Activated naive CD4-positive, alpha-beta T cell treated with anti-CD3 and anti-CD28 coated beads, Interleukin-2, amount 50 U/mL, for 24 hours (primary cell): ENCODE measurements at regions not wholly inside any gene's neighbourhood (a gene's known extent, or its start where the extent isn't known, plus 50 kb on each side); places are given as distances from the start of the nearest gene placed in this dataset.

ENCODE experiments used
- H3K27ac Mint-ChIP-seq: one replicate; pipeline ENCODE4 v1.8.0; 2021; ENCODE audit warnings: mild to moderate bottlenecking, mixed read lengths
- H3K27me3 Mint-ChIP-seq: one replicate; pipeline ENCODE4 v1.8.0; 2021; ENCODE audit warnings: mixed read lengths
- H3K36me3 Mint-ChIP-seq: one replicate; pipeline ENCODE4 v1.8.0; 2021; ENCODE audit warnings: mixed read lengths
- H3K4me1 Mint-ChIP-seq: one replicate; pipeline ENCODE4 v1.8.0; 2021; ENCODE audit warnings: mixed read lengths
- H3K4me3 Mint-ChIP-seq: one replicate; pipeline ENCODE4 v1.8.0; 2021; ENCODE audit warnings: mild to moderate bottlenecking, mixed read lengths
- H3K9me3 Mint-ChIP-seq: one replicate; pipeline ENCODE4 v1.8.0; 2021; ENCODE audit warnings: mixed read lengths

DNA sequence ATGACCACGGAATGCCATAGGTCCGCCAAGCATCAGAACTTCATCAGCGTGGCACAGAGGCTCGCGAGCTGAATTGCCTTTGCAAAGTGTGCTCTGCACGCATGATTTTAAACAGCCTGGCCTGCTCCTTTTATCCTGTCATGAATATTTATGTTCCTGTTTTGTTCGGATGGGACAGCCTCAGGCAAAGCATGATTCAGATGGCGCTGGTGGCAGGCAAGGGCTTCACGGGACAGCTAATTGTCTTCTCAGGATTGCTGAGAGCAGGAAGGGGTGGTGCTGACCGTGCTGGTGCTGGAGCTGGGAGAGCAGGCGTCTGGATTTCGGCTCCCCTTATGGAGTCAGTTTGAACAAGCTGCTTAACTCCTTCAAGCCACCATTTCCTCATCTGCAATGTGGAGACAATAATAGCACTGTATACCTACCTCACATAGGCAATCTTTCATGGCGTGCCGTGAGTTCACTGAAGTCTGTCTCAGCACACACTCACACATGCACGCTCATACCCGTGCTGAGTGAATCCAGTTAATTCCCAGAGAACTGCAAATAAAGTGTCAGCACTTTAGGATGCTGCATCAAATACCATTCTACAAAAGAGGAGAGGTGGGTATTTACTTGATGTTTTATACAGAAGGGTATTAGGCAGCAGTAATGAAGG, 79.7 kb upstream of the APCDD1 start:
- no peak overlapping the region for H3K27ac Mint-ChIP-seq
- no peaks in the 10 kb centered on the region for H3K9me3 Mint-ChIP-seq
- no peaks in the 10 kb centered on the region for H3K36me3 Mint-ChIP-seq
- no peaks in the 10 kb centered on the region for H3K4me1 Mint-ChIP-seq
- no peak overlapping the region for H3K4me3 Mint-ChIP-seq
- no peaks in the 10 kb centered on the region for H3K27me3 Mint-ChIP-seq

DNA sequence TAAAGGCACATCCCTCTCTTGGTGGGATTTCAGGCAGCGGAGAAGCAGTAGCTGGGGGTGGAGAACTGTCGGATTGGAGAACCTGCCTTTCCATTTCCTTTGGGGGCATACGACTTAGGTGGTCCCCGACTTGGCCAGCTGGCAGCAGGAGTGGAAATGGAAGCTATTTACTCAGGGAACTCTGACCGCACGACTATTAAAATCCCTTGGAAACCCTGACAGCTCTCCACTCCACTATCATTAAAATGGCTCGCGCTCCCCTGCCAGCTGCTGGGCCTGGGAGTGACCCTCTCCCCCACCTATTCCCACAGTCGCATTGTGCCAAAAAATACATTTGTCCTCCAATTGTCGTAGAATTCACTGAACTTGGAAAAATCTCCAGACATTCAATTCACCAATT, 77.7 kb upstream of the APCDD1 start:
- Mint-ChIP-seq H3K4me3 (no peak overlapping the region), H3K9me3 (no peaks in the 10 kb centered on the region), H3K27ac (no peak overlapping the region), H3K36me3 (no peaks in the 10 kb centered on the region), H3K27me3 (no peaks in the 10 kb centered on the region), H3K4me1 (no peaks in the 10 kb centered on the region)

DNA sequence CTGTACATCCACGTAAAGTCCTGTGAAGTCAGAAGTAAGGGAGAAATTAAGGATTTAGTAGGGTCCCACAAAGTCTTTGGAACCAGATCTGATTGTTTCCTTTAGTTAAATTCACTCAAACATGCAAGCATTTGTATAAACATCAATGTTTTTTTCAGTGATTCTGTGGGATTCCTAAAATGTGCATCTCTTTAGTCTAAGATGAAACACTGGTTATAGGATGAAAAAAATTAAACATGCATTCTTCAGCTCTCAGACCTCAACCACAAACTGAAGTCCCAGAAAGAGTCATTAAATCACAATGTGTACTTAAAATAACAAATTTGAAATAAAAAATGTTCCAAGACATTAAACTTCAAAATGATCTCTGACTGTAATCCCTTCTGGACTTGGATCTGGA, 76.5 kb upstream of the APCDD1 start:
- no peaks in the 10 kb centered on the region for H3K27me3 Mint-ChIP-seq
- no peak overlapping the region for H3K27ac Mint-ChIP-seq
- no peak overlapping the region for H3K4me3 Mint-ChIP-seq
- no peaks in the 10 kb centered on the region for H3K4me1 Mint-ChIP-seq
- no peaks in the 10 kb centered on the region for H3K9me3 Mint-ChIP-seq
- H3K36me3 Mint-ChIP-seq = no peaks in the 10 kb centered on the region

DNA sequence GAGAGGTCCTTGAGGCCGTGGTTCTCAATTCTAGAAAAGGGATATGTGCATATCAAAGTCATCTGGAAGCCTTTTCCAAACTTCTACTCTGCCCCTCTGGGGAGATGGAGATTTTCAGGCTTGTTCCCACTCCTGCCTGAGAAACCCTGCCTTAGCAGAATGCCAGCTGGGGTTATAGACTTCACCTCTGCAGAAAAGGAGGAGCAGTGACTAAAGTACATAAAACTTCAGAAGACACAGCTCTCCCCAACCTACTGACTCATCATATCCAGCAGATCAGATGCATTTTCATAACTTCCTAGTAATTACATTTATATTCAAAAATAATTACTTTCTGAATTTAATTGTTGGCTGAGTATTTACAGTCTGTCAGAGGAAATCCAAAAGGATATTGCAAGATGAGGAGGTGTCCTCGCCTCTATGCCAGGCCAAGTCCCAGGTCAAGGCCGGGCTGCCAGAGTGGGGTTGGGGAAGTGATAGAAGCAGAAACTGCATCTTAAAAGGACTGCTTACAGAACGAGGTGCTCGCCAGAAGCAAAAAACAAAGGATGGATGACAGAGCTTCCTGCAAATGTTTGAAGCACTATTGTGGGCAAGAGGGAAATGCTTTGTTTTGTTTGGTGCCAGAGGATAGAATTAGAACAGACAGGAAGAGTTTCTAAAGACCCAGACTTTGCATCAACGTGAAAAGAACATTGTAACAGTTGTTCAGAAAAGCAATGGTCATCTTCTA, 75.6 kb upstream of the APCDD1 start:
- H3K27me3 Mint-ChIP-seq = no peaks in the 10 kb centered on the region
- H3K36me3 Mint-ChIP-seq = no peaks in the 10 kb centered on the region
- H3K27ac Mint-ChIP-seq = no peak overlapping the region
- no peaks in the 10 kb centered on the region for H3K4me1 Mint-ChIP-seq
- H3K9me3 Mint-ChIP-seq = no peaks in the 10 kb centered on the region
- no peak overlapping the region for H3K4me3 Mint-ChIP-seq

DNA sequence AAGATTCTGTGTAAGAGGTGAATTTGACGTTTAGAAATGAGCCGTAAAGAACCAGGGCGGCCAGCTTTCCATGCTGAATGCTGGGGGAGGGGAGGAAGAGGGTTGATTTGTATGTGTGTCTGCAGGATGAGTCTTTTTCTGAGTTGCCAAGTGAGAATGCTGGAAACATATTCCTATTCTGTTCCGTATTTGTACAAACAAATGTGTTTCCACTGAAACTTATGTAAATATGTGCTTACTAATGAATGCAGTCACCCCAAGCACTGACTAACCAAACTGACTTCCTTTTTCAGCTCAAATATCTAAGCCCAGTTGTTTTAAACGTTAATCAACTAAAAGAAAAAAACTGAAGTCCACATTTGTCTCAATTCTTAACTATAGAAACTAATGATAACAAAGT, 74.9 kb upstream of the APCDD1 start:
- H3K4me1 Mint-ChIP-seq = no peaks in the 10 kb centered on the region
- no peaks in the 10 kb centered on the region for H3K27me3 Mint-ChIP-seq
- H3K9me3 Mint-ChIP-seq = no peaks in the 10 kb centered on the region
- H3K36me3 Mint-ChIP-seq = no peaks in the 10 kb centered on the region
- H3K4me3 Mint-ChIP-seq = no peak overlapping the region
- no peak overlapping the region for H3K27ac Mint-ChIP-seq

DNA sequence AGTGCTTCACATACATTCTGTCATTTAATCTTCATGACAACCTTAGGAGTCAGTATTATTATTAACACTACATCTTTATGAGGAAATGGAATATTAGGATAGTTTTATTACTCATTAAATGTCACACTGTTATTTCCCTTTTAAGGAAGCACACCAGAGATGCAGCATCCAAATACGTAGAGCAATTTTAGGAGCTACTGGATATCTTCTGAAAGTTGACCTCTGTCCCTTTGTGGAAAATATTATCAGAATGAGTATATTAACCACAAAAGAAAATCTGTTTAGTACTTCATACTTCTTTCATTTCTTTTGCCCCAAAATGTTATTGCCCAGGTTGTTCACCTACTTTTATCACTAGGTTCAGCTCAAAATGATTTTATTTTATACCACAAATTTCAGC, 72.9 kb upstream of the APCDD1 start:
- no peak overlapping the region for H3K27ac Mint-ChIP-seq
- H3K36me3 Mint-ChIP-seq = no peaks in the 10 kb centered on the region
- H3K4me1 Mint-ChIP-seq = no peaks in the 10 kb centered on the region
- H3K9me3 Mint-ChIP-seq = no peaks in the 10 kb centered on the region
- peaks cover 1% of the 10 kb centered on the region for H3K27me3 Mint-ChIP-seq
- H3K4me3 Mint-ChIP-seq = no peak overlapping the region

DNA sequence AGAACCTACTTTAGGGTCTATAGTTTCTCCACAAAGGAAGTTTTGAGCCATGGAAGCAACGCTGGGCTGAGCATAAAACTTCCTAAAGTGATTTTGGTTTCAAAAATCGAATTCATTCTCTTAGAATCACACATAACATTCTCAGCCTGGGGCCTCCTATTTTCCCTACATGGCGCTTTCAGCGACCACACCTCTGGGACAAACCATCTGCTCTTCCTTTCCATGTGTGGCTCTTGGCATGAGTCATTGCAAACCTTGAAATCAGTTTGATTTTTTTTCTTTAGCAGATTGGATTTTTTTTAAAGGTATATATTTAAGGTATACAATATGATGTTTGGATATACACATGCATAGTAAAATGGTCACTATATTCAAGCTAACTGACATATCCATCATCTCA, 72.5 kb upstream of the APCDD1 start:
- Mint-ChIP-seq H3K9me3 (no peaks in the 10 kb centered on the region), H3K36me3 (no peaks in the 10 kb centered on the region), H3K27ac (no peak overlapping the region), H3K4me3 (no peak overlapping the region), H3K27me3 (peaks cover 1% of the 10 kb centered on the region), H3K4me1 (no peaks in the 10 kb centered on the region)

DNA sequence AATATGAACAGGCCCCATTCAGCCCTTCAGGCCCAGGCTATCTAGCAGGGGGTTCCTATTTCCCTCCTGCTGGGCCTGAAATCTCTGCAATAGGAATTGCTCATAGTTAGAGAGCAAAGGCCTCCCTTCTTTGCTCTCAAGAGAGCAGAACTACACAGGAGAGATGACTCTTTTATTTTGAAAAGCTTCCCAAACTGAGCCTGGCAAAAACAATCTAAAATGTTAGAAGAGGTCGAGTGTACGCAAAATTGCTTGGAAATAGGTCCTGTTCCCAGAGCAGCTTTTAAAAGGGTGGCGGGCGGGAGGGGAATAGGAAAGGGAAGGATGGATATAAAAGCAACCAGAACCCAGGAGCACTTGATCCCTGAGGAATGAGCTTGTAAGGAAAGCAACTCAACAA, 68.4 kb upstream of the APCDD1 start:
- Mint-ChIP-seq H3K9me3 (peaks cover under 1% of the 10 kb centered on the region), H3K4me1 (no peaks in the 10 kb centered on the region), H3K27me3 (peaks cover 6% of the 10 kb centered on the region), H3K4me3 (no peak overlapping the region), H3K36me3 (no peaks in the 10 kb centered on the region), H3K27ac (no peak overlapping the region)

DNA sequence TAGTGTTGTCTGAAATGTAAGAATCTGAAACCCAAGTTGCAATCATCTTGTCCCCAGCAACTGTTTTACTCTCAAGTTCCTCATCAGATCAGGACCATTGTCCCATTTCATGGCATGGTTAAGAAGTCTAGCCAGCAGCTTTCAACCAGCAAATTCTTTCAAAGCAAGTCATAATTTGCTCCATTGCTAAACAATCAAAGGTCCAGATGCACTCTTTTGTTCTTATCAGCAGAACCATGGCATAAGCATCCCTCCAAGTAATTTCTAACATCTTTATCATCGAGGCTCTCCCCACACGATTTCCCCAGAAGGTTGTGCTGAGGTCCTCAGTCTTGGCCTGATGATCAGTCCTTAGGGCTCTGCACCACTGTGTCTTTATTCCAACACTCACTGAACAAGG, 67.5 kb upstream of the APCDD1 start:
- H3K27ac Mint-ChIP-seq = no peak overlapping the region
- no peak overlapping the region for H3K4me3 Mint-ChIP-seq
- H3K27me3 Mint-ChIP-seq = peaks cover 10% of the 10 kb centered on the region
- H3K4me1 Mint-ChIP-seq = no peaks in the 10 kb centered on the region
- no peaks in the 10 kb centered on the region for H3K36me3 Mint-ChIP-seq
- peaks cover 9% of the 10 kb centered on the region for H3K9me3 Mint-ChIP-seq

DNA sequence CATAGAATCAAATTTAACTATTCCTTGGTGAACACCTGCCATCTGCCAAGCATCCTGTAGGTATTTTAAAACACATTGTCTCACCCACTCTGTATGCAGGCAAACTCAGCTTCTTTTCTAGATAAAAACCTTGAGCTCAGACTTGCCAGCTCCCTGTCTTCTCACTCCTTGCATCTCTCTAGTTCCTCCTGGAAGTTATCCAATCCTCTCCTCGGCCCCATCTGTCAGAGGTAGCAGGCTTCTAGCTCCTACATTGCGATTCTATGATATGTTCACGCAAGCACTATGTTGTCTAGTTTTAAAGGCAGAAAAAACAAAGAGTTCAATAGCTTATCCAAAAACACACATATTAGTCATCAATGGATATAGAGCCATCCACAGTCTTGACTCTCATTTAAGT, 67.0 kb upstream of the APCDD1 start:
- H3K4me3 Mint-ChIP-seq = no peak overlapping the region
- no peaks in the 10 kb centered on the region for H3K36me3 Mint-ChIP-seq
- H3K27ac Mint-ChIP-seq = no peak overlapping the region
- H3K27me3 Mint-ChIP-seq = peaks cover 10% of the 10 kb centered on the region
- H3K4me1 Mint-ChIP-seq = no peaks in the 10 kb centered on the region
- H3K9me3 Mint-ChIP-seq = peaks cover 9% of the 10 kb centered on the region

DNA sequence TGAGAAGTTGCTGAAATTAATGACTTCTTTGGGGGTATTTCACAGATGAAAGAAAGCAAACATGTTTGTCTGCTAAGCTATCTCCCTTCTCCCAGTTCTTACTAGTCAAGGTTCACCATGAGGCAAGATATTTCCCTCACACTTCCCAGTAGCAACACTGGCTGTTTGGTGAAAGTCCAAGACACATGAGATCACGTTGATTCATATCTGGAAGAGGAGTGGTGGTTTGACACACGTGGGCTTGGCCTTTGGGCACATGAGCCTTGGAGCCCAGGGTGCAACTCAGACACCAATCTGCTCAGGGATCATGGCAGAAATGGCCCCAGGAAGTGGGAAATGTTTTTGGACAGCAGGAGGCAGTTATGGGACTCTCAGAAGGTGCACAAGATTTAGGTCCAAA, 66.1 kb upstream of the APCDD1 start:
- Mint-ChIP-seq H3K9me3 (peaks cover 15% of the 10 kb centered on the region), H3K27me3 (peaks cover 10% of the 10 kb centered on the region), H3K27ac (no peak overlapping the region), H3K4me1 (no peaks in the 10 kb centered on the region), H3K4me3 (no peak overlapping the region), H3K36me3 (no peaks in the 10 kb centered on the region)

DNA sequence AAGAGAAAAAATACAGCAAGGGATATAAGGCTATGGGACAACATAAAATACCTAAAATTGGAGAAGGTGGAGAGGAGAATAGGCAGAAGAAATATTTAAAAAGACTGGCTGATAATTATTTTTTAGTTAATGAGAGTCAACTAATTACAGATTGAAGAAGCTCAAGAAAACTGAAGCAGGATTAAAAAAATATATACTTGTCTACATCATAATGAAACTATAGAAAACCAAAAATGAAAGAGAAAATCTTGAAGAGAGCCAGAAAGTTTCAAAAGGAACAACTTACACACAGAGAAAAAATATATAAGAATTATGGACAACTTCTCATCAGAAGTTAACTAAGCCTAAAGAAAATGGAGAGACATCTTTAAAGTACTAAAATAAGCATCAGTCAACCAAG, 62.9 kb upstream of the APCDD1 start:
- H3K4me3 Mint-ChIP-seq = no peak overlapping the region
- H3K27me3 Mint-ChIP-seq = peaks cover 8% of the 10 kb centered on the region
- peaks cover 15% of the 10 kb centered on the region for H3K9me3 Mint-ChIP-seq
- H3K4me1 Mint-ChIP-seq = no peaks in the 10 kb centered on the region
- no peaks in the 10 kb centered on the region for H3K36me3 Mint-ChIP-seq
- H3K27ac Mint-ChIP-seq = no peak overlapping the region

DNA sequence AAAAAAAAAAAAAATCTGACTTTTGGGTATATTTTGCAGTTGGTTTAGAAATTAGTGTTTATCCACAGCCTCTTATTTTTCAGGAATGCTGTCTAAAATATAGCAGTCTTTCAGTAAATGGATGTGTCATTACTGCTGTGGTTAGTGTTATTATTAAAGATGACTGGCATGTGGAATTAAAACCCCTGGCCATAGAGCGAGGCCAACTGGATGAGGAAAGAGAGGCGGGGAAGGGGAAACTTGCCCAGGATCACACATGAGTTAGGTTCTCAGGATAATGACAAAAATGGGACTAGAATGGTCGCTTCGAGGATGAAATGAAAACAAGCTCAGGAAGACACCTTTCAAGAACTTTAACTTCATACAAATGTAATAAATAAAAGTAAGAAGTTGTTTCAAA, 57.4 kb upstream of the APCDD1 start:
- H3K36me3 Mint-ChIP-seq = no peaks in the 10 kb centered on the region
- no peaks in the 10 kb centered on the region for H3K4me1 Mint-ChIP-seq
- H3K27ac Mint-ChIP-seq = no peak overlapping the region
- peaks cover 6% of the 10 kb centered on the region for H3K9me3 Mint-ChIP-seq
- peaks cover 5% of the 10 kb centered on the region for H3K27me3 Mint-ChIP-seq
- no peak overlapping the region for H3K4me3 Mint-ChIP-seq

DNA sequence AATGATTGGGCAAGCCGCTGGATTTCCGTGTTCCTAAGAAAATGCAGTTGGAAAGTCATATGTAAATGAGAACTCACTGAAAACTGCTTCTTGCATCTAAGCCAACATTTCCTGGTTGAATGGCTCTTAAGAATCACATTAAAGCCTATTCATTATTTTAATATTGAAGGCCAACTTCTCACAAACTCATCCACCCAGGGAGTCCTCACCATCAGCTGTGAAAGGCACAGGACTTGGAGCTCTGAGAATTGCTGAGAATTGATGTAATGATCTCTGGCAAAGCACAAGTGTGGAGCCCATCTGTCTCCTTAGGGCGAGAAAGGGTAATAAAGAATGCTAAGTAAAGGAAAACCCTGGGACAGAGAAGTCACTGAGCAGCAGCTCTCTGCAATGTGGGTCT, 55.9 kb upstream of the APCDD1 start:
- Mint-ChIP-seq H3K36me3 (no peaks in the 10 kb centered on the region), H3K9me3 (no peaks in the 10 kb centered on the region), H3K4me3 (no peak overlapping the region), H3K4me1 (no peaks in the 10 kb centered on the region), H3K27me3 (peaks cover 5% of the 10 kb centered on the region), H3K27ac (no peak overlapping the region)

DNA sequence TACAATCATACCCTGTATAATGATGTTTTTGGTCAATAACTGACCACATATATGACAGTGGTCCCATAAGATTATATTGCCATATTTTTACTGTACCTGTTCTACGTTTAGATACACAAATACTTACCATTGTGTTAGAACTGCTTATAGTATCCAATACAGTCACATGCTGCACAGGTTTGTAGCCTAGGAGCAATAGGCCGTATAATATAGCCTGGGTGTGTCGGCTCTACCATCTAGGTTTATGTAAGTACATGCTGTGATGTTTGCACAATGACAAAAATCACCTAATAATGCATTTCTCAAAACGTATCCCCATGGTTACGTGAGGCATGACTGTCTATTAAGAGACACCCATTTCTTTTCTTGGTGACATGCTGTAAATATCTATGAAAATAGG, 55.0 kb upstream of the APCDD1 start:
- Mint-ChIP-seq H3K27me3 (peaks cover 5% of the 10 kb centered on the region), H3K27ac (no peak overlapping the region), H3K36me3 (no peaks in the 10 kb centered on the region), H3K4me1 (no peaks in the 10 kb centered on the region), H3K4me3 (no peak overlapping the region), H3K9me3 (no peaks in the 10 kb centered on the region)

DNA sequence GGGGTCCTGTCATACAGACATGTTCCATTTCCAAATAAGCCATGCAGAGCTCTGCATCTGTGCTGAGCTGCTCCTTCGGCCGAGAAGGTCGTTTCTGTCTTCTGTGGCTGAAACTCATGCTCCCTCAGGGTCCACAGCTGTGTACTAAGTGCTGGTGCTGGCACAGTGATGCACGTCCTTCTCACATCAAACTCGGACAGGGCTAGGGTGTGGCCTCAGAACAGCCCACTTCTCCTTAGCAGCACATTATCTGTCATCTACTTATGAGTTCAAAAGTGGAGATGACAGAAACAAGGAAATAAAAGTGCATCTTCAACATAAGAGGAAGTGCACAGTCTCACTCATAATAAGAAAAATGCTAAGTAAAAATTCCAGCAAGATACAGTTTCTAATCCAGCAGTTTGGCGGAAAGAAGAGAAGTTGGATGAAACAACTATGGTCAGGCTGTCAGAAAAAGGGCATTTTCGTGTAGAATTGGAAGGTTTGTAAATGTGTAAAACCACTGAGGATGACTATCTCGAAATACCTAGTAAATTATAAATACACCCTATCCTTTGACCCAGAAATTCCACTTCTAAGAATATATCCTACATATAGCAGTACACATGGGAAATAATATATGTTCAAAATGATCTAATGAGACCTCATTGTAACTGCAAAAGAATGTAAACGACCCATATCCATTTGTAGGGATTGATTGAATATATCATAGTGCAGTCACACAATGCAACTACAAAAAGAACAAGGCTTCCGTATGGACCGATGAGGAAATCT, 53.7 kb upstream of the APCDD1 start:
- H3K27me3 Mint-ChIP-seq = peaks cover 8% of the 10 kb centered on the region
- H3K4me3 Mint-ChIP-seq = no peak overlapping the region
- no peaks in the 10 kb centered on the region for H3K36me3 Mint-ChIP-seq
- H3K27ac Mint-ChIP-seq = no peak overlapping the region
- no peaks in the 10 kb centered on the region for H3K4me1 Mint-ChIP-seq
- H3K9me3 Mint-ChIP-seq = no peaks in the 10 kb centered on the region
